ENCODE measurements at regions not wholly inside any gene's neighbourhood (a gene's known extent, or its start where the extent isn't known, plus 50 kb on each side); places are given as distances from the start of the nearest gene placed in this dataset.

GRCh38 chr13:106919638-106920037, 351.7 kb upstream of the ARGLU1 start:
- no peak for TF ChIP-seq CTCF (IDR thresholded peaks at IDR 0.05; ENCODE audit: low read depth, low read length)
- TF ChIP-seq POLR2A (IDR thresholded peaks at IDR 0.05; ENCODE audit: extremely low read depth, insufficient read length) = no peak
- TF ChIP-seq MAX (IDR thresholded peaks at IDR 0.05; ENCODE audit: low read depth, low read length) = no peak
- TF ChIP-seq MYC (IDR thresholded peaks at IDR 0.05; ENCODE audit: low read depth, low read length) = no peak

Data from NB4 (cell line).